GM21529 (cell line): ENCODE measurements at regions not wholly inside any gene's neighbourhood (a gene's known extent, or its start where the extent isn't known, plus 50 kb on each side); places are given as distances from the start of the nearest gene placed in this dataset.

ENCODE experiments used
- ATAC-seq: cut with Tn5 transposase; IDR thresholded peaks from one replicate; pipeline ENCODE4 v1.9.1; 2021; ENCODE audit not compliant: unreplicated experiment

GRCh38 chr14:62629176-62629725 lies 416.0 kb downstream of the KCNH5 start:
- ATAC-seq: no peak

- no peak for ATAC-seq
These were observed 414.1 kb downstream of the KCNH5 start for GRCh38 chr14:62631176-62631575.

GRCh38 chr14:62632771-62633170 lies 412.5 kb downstream of the KCNH5 start:
- ATAC-seq: no peak

- no peak for ATAC-seq
These were observed 399.6 kb downstream of the KCNH5 start for GRCh38 chr14:62645649-62646048.
